Sigmoid colon (tissue), 6 donors: ENCODE measurements at regions not wholly inside any gene's neighbourhood (a gene's known extent, or its start where the extent isn't known, plus 50 kb on each side); places are given as distances from the start of the nearest gene placed in this dataset.
"Not testable (repeated sequence)": the region's sequence is repeated elsewhere in the genome, so short reads cannot be mapped to it uniquely, and the experiment has no call there.

ENCODE experiments used
- DNase-seq: peaks from one replicate; pipeline ENCODE4 v3.0.0-alpha.2; 2019
- H3K27ac ChIP-seq, 4 donors: fragments of 200-600 bp; sonication (generic); one replicate each; pipeline ENCODE4 v1.5.1; 2016 to 2019; ENCODE audit warnings: mild to moderate bottlenecking in 1 of 4
- H3K27me3 ChIP-seq, 3 donors: fragments of 200-600 bp; sonication (generic); one replicate each; pipeline ENCODE4 v1.5.1; 2019; ENCODE audit warnings: mild to moderate bottlenecking in 1 of 3
- H3K36me3 ChIP-seq, 4 donors: fragments of 200-600 bp; sonication (generic); one replicate each; pipeline ENCODE4 v1.5.1; 2016 to 2019
- H3K4me1 ChIP-seq, 4 donors: fragments of 200-600 bp; sonication (generic); one replicate each; pipeline ENCODE4 v1.5.1; 2017 to 2019
- H3K4me3 ChIP-seq, 4 donors: fragments of 200-600 bp; sonication (generic); one replicate each; pipeline ENCODE4 v1.5.1; 2017 to 2019; ENCODE audit warnings: mild to moderate bottlenecking in 2 of 4, moderate library complexity in 1 of 4
- H3K9me3 ChIP-seq, 4 donors: fragments of 200-600 bp in 3 of 4; sonication (generic) in 3 of 4; one replicate each; pipeline versions ENCODE4 v1.5.1 to v1.6.1; 2013 to 2019
- CTCF ChIP-seq, 4 experiments: fragments of 450-650 bp in 3 of 4; fragments of 200-600 bp in 1 of 4; IDR thresholded peaks; one replicate each; pipeline ENCODE4 v1.5.1; 2016 to 2019; ENCODE audit warnings: antibody characterized with exemption in 4 of 4, mild to moderate bottlenecking in 3 of 4, moderate library complexity in 2 of 4
- EP300 ChIP-seq, 4 donors: sonication (generic); formaldehyde crosslinking; IDR thresholded peaks; one replicate each; pipeline ENCODE4 v1.6.1; 2017; ENCODE audit warnings: antibody characterized with exemption in 4 of 4
- POLR2A ChIP-seq, 2 donors: fragments of 450-650 bp; IDR thresholded peaks; one replicate each; pipeline ENCODE4 v1.6.1; 2016; ENCODE audit warnings: antibody characterized with exemption in 2 of 2, mild to moderate bottlenecking in 2 of 2, moderate library complexity in 2 of 2
- POLR2AphosphoS5 ChIP-seq, 4 donors: sonication (generic); formaldehyde crosslinking; IDR thresholded peaks; one replicate each; pipeline ENCODE4 v1.6.1; 2017; ENCODE audit warnings: antibody characterized with exemption in 4 of 4
- WGBS, 2 donors: extraction: QIAGEN DNeasy Blood & Tissue Kit; methylation state at CpG; one replicate each; pipeline ENCODE4 v1.1.7; 2013; 5-methylcytosine and 5-hydroxymethylcytosine counted together
- intact Hi-C: fragments of 100-400 bp; cut with DNase I; formaldehyde crosslinking; loops from one replicate; pipeline ENCODE4 v1.15.1; 2023
- donor health status: healthy with polysubstance abuse.
- donor health status: healthy.

- TF ChIP-seq EP300 (IDR thresholded peaks at IDR 0.05) (no peak), POLR2AphosphoS5 (IDR thresholded peaks at IDR 0.05) (no peak), CTCF (IDR thresholded peaks at IDR 0.05) (no peak), POLR2A (IDR thresholded peaks at IDR 0.05) (no peak)
- no peaks in the 10 kb centered on the region for H3K36me3 ChIP-seq
- H3K4me1 ChIP-seq = no peaks in the 10 kb centered on the region
- intact Hi-C loops = no loop called here
- no peaks in the 10 kb centered on the region for H3K27me3 ChIP-seq
- DNase-seq = no peak
- H3K27ac ChIP-seq = no peak overlapping the region
- WGBS, 2 donors = 77 to 90% methylated on average over 2 of the region's 2 CpGs
- H3K4me3 ChIP-seq = no peak overlapping the region
- H3K9me3 ChIP-seq = no peaks in the 10 kb centered on the region
These were observed 425.9 kb downstream of the EPHA3 start for GRCh38 chr3:89533275-89533674.

- DNase-seq, H3K9me3 ChIP-seq, H3K27me3 ChIP-seq, H3K4me3 ChIP-seq, H3K36me3 ChIP-seq, intact Hi-C loops, H3K4me1 ChIP-seq, H3K27ac ChIP-seq: not testable (repeated sequence)
- WGBS, 2 donors = 86 to 89% methylated on average over 6 of the region's 6 CpGs
These were observed 447.2 kb downstream of the EPHA3 start for GRCh38 chr3:89554587-89554986.

- no peaks in the 10 kb centered on the region for H3K9me3 ChIP-seq
- no peak for DNase-seq
- H3K4me1 ChIP-seq = no peaks in the 10 kb centered on the region
- no peak overlapping the region for H3K4me3 ChIP-seq
- no peaks in the 10 kb centered on the region for H3K36me3 ChIP-seq
- WGBS, 2 donors = 22 to 50% methylated on average over 1 of the region's 1 CpG
- H3K27me3 ChIP-seq = no peaks in the 10 kb centered on the region
- TF ChIP-seq CTCF (IDR thresholded peaks at IDR 0.05) (no peak), POLR2AphosphoS5 (IDR thresholded peaks at IDR 0.05) (no peak), EP300 (IDR thresholded peaks at IDR 0.05) (no peak), POLR2A (IDR thresholded peaks at IDR 0.05) (no peak)
- no peak overlapping the region for H3K27ac ChIP-seq
- intact Hi-C loops = no loop called here
These were observed 451.3 kb downstream of the EPHA3 start for GRCh38 chr3:89558711-89559110.

- no peak for DNase-seq
- Histone ChIP-seq H3K36me3 (no peaks in the 10 kb centered on the region), H3K27me3 (no peaks in the 10 kb centered on the region), H3K4me3 (no peak overlapping the region), H3K9me3 (no peaks in the 10 kb centered on the region), H3K27ac (no peak overlapping the region), H3K4me1 (no peaks in the 10 kb centered on the region)
- intact Hi-C loops = no loop called here
- WGBS, 2 donors = 74 to 80% methylated on average over 1 of the region's 1 CpG
- TF ChIP-seq POLR2A (IDR thresholded peaks at IDR 0.05) (no peak), POLR2AphosphoS5 (IDR thresholded peaks at IDR 0.05) (no peak), EP300 (IDR thresholded peaks at IDR 0.05) (no peak), CTCF (IDR thresholded peaks at IDR 0.05) (no peak)
These were observed 453.1 kb downstream of the EPHA3 start for GRCh38 chr3:89560568-89560967.

- intact Hi-C loops = no loop called here
- H3K27ac ChIP-seq = no peak overlapping the region
- no peaks in the 10 kb centered on the region for H3K4me1 ChIP-seq
- H3K4me3 ChIP-seq = no peak overlapping the region
- TF ChIP-seq POLR2A (IDR thresholded peaks at IDR 0.05) = no peak
- no peak for TF ChIP-seq POLR2AphosphoS5 (IDR thresholded peaks at IDR 0.05)
- TF ChIP-seq CTCF (IDR thresholded peaks at IDR 0.05) = no peak
- no peak for TF ChIP-seq EP300 (IDR thresholded peaks at IDR 0.05)
- DNase-seq = no peak
- H3K27me3 ChIP-seq = no peaks in the 10 kb centered on the region
- WGBS, 2 donors = 78 to 91% methylated on average over 1 of the region's 1 CpG
- H3K36me3 ChIP-seq = no peaks in the 10 kb centered on the region
- H3K9me3 ChIP-seq = peaks cover 0 to 4% (median 0%) of the 10 kb centered on the region in 4 donors
These were observed 455.0 kb downstream of the EPHA3 start for GRCh38 chr3:89562373-89562772.
